Calu3 (cell line): ENCODE measurements at regions not wholly inside any gene's neighbourhood (a gene's known extent, or its start where the extent isn't known, plus 50 kb on each side); places are given as distances from the start of the nearest gene placed in this dataset.

Experiments
- BruUV-seq: library from RNA; stranded (reverse); fragments of 400-500 nt; replicated peaks from 2 replicates; lab custom pipeline; 2021; lab: Mats Ljungman, UMichigan
- CTCF ChIA-PET: fragments of 300-600 bp; sonication (Branson Sonifier 250); formaldehyde crosslinking; loops from one replicate; lab custom pipeline; 2022; ENCODE audit warnings: antibody characterized with exemption; lab: Charles Lee
- DNase-seq: peaks from one replicate; pipeline ENCODE4 v3.0.0; 2022
- H3K27ac Mint-ChIP-seq: one replicate; pipeline ENCODE4 v1.8.0; 2022; ENCODE audit warnings: mixed read lengths; ENCODE audit not compliant: unreplicated experiment
- H3K27me3 Mint-ChIP-seq: one replicate; pipeline ENCODE4 v1.8.0; 2022; ENCODE audit warnings: mixed read lengths; ENCODE audit not compliant: unreplicated experiment
- H3K36me3 Mint-ChIP-seq: one replicate; pipeline ENCODE4 v1.8.0; 2022; ENCODE audit warnings: mild to moderate bottlenecking, moderate library complexity, mixed read lengths; ENCODE audit not compliant: insufficient read depth, unreplicated experiment
- H3K4me1 Mint-ChIP-seq: one replicate; pipeline ENCODE4 v1.8.0; 2022; ENCODE audit warnings: mild to moderate bottlenecking, low read depth, mixed read lengths; ENCODE audit not compliant: unreplicated experiment
- H3K4me3 Mint-ChIP-seq: one replicate; pipeline ENCODE4 v1.8.0; 2022; ENCODE audit warnings: mild to moderate bottlenecking, low read depth, moderate library complexity, mixed read lengths; ENCODE audit not compliant: unreplicated experiment
- H3K9me3 Mint-ChIP-seq: one replicate; pipeline ENCODE4 v1.8.0; 2022; ENCODE audit warnings: low read depth, mixed read lengths; ENCODE audit not compliant: unreplicated experiment
- CTCF ChIP-seq: fragments of 200-600 bp; IDR thresholded peaks from one replicate; pipeline ENCODE4 v1.8.0; 2022; ENCODE audit warnings: antibody characterized with exemption; ENCODE audit not compliant: unreplicated experiment
- intact Hi-C: fragments of 100-400 bp; cut with micrococcal nuclease; formaldehyde crosslinking; loops from one replicate; pipeline ENCODE4 v1.10.0; 2022; ENCODE audit not compliant: unreplicated experiment

DNA sequence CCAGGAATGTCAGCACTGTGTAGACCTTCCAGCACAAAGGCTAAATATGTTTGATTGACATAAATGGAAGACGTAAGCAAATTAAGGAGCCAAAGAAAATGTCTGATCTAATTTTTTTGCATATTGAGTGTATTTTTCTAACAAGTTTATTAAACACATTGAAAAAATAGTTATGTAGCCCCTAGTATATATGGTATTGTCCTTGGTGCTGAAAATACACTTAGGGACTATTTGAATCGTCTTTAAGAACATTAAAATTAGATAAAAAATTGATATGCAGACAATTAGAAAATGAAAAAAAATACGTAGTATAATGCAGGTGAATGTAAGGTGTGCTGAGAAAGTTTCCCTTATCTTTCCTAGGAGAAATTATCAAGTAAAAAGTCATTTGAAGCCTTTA lies 337.0 kb downstream of the OMA1 start:
- Mint-ChIP-seq H3K4me3 (no peak overlapping the region), H3K27me3 (peaks cover 63% of the 10 kb centered on the region), H3K4me1 (no peaks in the 10 kb centered on the region), H3K36me3 (no peaks in the 10 kb centered on the region), H3K9me3 (no peaks in the 10 kb centered on the region), H3K27ac (no peak overlapping the region)
- no peak for DNase-seq
- intact Hi-C loops, result no loop called here
- BruUV-seq, result no TSS peak
- no peak for TF ChIP-seq CTCF
- CTCF ChIA-PET, result no interaction called here

- Mint-ChIP-seq H3K27me3 (peaks cover 41% of the 10 kb centered on the region), H3K36me3 (no peaks in the 10 kb centered on the region), H3K9me3 (no peaks in the 10 kb centered on the region), H3K4me3 (no peak overlapping the region), H3K4me1 (no peaks in the 10 kb centered on the region), H3K27ac (no peak overlapping the region)
- DNase-seq, result no peak
- CTCF ChIA-PET, result no interaction called here
- TF ChIP-seq CTCF, result no peak
- intact Hi-C loops, result no loop called here
- BruUV-seq, result no TSS peak
Observed at GRCh38 chr1:58206749-58207148, 339.8 kb downstream of the OMA1 start.

GRCh38 chr1:58204284-58204683 lies 342.2 kb downstream of the OMA1 start:
- H3K27me3 Mint-ChIP-seq, result peaks cover 38% of the 10 kb centered on the region
- no peaks in the 10 kb centered on the region for H3K36me3 Mint-ChIP-seq
- no peaks in the 10 kb centered on the region for H3K9me3 Mint-ChIP-seq
- no peaks in the 10 kb centered on the region for H3K4me1 Mint-ChIP-seq
- no peak overlapping the region for H3K27ac Mint-ChIP-seq
- DNase-seq, result no peak
- no peak overlapping the region for H3K4me3 Mint-ChIP-seq
- no peak for TF ChIP-seq CTCF
- no TSS peak for BruUV-seq
- CTCF ChIA-PET, result no interaction called here
- intact Hi-C loops, result loop anchor here (5.0 kb wide), 1 partner anchor 1033 kb away; no protein-coding TSS in a partner anchor

DNA sequence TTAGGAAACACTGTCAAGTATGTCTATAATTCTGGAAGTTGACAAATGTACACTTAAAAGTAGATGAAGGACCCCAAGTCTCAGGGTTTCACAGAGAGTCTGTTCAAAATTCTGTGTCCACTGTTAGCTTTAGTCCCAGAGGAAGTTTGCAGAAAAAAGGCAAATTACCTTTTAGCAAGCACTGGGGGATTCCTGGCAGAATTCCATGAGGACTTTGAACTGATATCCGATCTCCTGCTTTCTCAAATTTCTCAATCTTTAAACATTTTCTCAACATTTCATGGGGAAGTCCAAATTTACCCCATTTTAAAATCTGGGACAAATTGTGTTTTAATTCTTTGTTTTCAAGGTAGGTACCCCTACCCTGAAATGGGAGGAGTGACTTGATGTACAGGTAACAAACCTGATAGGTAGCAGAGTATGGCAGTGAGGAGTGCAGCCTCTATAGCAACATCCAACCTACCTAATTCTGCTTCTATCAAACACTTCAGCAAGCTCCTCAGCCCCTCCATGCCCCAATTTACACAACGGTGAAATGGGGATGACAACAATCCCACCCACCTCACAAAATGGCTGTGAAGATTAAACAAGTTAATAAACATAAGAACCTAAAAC lies 344.9 kb downstream of the OMA1 start:
- H3K27me3 Mint-ChIP-seq, result peaks cover 23% of the 10 kb centered on the region
- intact Hi-C loops, result loop anchor here (5.0 kb wide), 1 partner anchor 1036 kb away; no protein-coding TSS in a partner anchor
- H3K4me1 Mint-ChIP-seq, result no peaks in the 10 kb centered on the region
- CTCF ChIA-PET, result no interaction called here
- H3K27ac Mint-ChIP-seq, result no peak overlapping the region
- H3K9me3 Mint-ChIP-seq, result no peaks in the 10 kb centered on the region
- no TSS peak for BruUV-seq
- H3K36me3 Mint-ChIP-seq, result no peaks in the 10 kb centered on the region
- H3K4me3 Mint-ChIP-seq, result no peak overlapping the region
- TF ChIP-seq CTCF, result no peak
- DNase-seq, result no peak
